Adrenal gland (tissue), 9 donors: ENCODE measurements at regions not wholly inside any gene's neighbourhood (a gene's known extent, or its start where the extent isn't known, plus 50 kb on each side); places are given as distances from the start of the nearest gene placed in this dataset.
"Not testable (repeated sequence)": the region's sequence is repeated elsewhere in the genome, so short reads cannot be mapped to it uniquely, and the experiment has no call there.

ENCODE experiments used
- DNase-seq, 7 donors: peaks; one replicate each; pipeline ENCODE4 v3.0.0-alpha.2; 2019 to 2020
- H3K27ac ChIP-seq, 5 donors: fragments of 200-600 bp; sonication (generic) in 4 of 5; 1 replicate in 3 of 5; 2 replicates in 2 of 5; pipeline versions ENCODE4 v1.5.1 to v1.8.0; 2016 to 2020; ENCODE audit warnings: mild to moderate bottlenecking in 1 of 5
- H3K27me3 ChIP-seq: fragments of 200-600 bp; 2 replicates; pipeline ENCODE4 v1.8.0; 2021
- H3K36me3 ChIP-seq, 2 donors: fragments of 200-600 bp; replicated peaks in 1 of 2; 1 replicate in 1 of 2; 2 replicates in 1 of 2; pipeline versions ENCODE4 v1.5.1 to v1.8.0; 2018 to 2022
- H3K4me1 ChIP-seq, 2 donors: fragments of 200-600 bp; replicated peaks in 1 of 2; 1 replicate in 1 of 2; 2 replicates in 1 of 2; pipeline versions ENCODE4 v1.5.1 to v1.8.0; 2018 to 2021
- H3K4me3 ChIP-seq, 4 donors: fragments of 200-600 bp; sonication (generic) in 3 of 4; one replicate each; pipeline ENCODE4 v1.5.1; 2016 to 2018
- H3K9me3 ChIP-seq, 3 donors: fragments of 200-600 bp; sonication (generic) in 1 of 3; replicated peaks in 1 of 3; 1 replicate in 2 of 3; 2 replicates in 1 of 3; pipeline versions ENCODE4 v1.5.1 to v1.8.0; 2016 to 2021
- CTCF ChIP-seq, 6 experiments: fragments of 450-650 bp in 4 of 6; fragments of 200-600 bp in 2 of 6; sonication (generic) in 1 of 6; IDR thresholded peaks; 1 replicate in 5 of 6; 2 replicates in 1 of 6; pipeline versions ENCODE4 v1.5.1 to v1.8.0; 2016 to 2021; ENCODE audit warnings: antibody characterized with exemption in 6 of 6, mild to moderate bottlenecking in 2 of 6, moderate library complexity in 1 of 6
- POLR2A ChIP-seq, 2 donors: fragments of 450-650 bp; IDR thresholded peaks; one replicate each; pipeline ENCODE4 v1.6.1; 2017; ENCODE audit warnings: antibody characterized with exemption in 2 of 2, mild to moderate bottlenecking in 2 of 2, moderate library complexity in 1 of 2
- WGBS, 4 donors: extraction: QIAGEN DNeasy Blood & Tissue Kit in 2 of 4; methylation state at CpG; one replicate each; pipeline versions ENCODE4 v1.1.5 to v1.1.7; 2013 to 2017; 5-methylcytosine and 5-hydroxymethylcytosine counted together
- intact Hi-C, 2 donors: fragments of 100-400 bp; cut with DNase I; formaldehyde crosslinking; loops; one replicate each; pipeline versions ENCODE4 v1.14.1 to v1.15.0; 2022 to 2023
- donor health status: healthy with polysubstance abuse.
- donor health status: Bipolar disorder and iron deficiency.
- donor health status: DM: yes; HTN: yes; CAD: no.
- donor health status: DM: no; HTN: no; CAD: no.
- donor health status: DM: no; HTN: no; CAD: no.

GRCh38 chr3:24562895-24563294 is 68.2 kb upstream of the THRB start:
- Histone ChIP-seq H3K4me1 (no peaks in the 10 kb centered on the region), H3K27ac (no peak overlapping the region), H3K9me3 (peaks cover 0 to 5% (median 0%) of the 10 kb centered on the region in 3 donors), H3K36me3 (no peaks in the 10 kb centered on the region), H3K4me3 (no peak overlapping the region), H3K27me3 (no peaks in the 10 kb centered on the region)
- no peak for TF ChIP-seq POLR2A (IDR thresholded peaks at IDR 0.05)
- no peak for TF ChIP-seq CTCF (IDR thresholded peaks at IDR 0.05)
- WGBS, 4 donors = 55 to 73% (median 59%) methylated on average over 3 of the region's 3 CpGs
- DNase-seq = peak in 3 of 7 donors; percentile 14 to 38 (median 14)
- intact Hi-C loops = no loop called here

- H3K4me3 ChIP-seq = no peak overlapping the region
- TF ChIP-seq CTCF (IDR thresholded peaks at IDR 0.05) (no peak), POLR2A (IDR thresholded peaks at IDR 0.05) (no peak)
- no peak overlapping the region for H3K27ac ChIP-seq
- H3K36me3 ChIP-seq = no peaks in the 10 kb centered on the region
- no peak for DNase-seq
- H3K27me3 ChIP-seq = no peaks in the 10 kb centered on the region
- peaks cover 0 to 5% (median 0%) of the 10 kb centered on the region in 3 donors for H3K9me3 ChIP-seq
- intact Hi-C loops = no loop called here
- no peaks in the 10 kb centered on the region for H3K4me1 ChIP-seq
- WGBS, 4 donors = 48 to 65% (median 53%) methylated on average over 1 of the region's 1 CpG
Measured at GRCh38 chr3:24565053-24565452, 70.4 kb upstream of the THRB start.

GRCh38 chr3:24565656-24566055 is 71.0 kb upstream of the THRB start:
- Histone ChIP-seq H3K4me1 (no peaks in the 10 kb centered on the region), H3K36me3 (no peaks in the 10 kb centered on the region), H3K27ac (no peak overlapping the region), H3K4me3 (no peak overlapping the region), H3K9me3 (peaks cover 0 to 5% (median 0%) of the 10 kb centered on the region in 3 donors), H3K27me3 (no peaks in the 10 kb centered on the region)
- DNase-seq = no peak
- TF ChIP-seq POLR2A (IDR thresholded peaks at IDR 0.05) = no peak
- no peak for TF ChIP-seq CTCF (IDR thresholded peaks at IDR 0.05)
- WGBS, 4 donors = 97 to 100% (median 98%) methylated on average over 1 of the region's 1 CpG
- intact Hi-C loops = no loop called here

- H3K4me3 ChIP-seq = no peak overlapping the region
- DNase-seq = no peak
- intact Hi-C loops = no loop called here
- TF ChIP-seq POLR2A (IDR thresholded peaks at IDR 0.05) (no peak), CTCF (IDR thresholded peaks at IDR 0.05) (no peak)
- no peaks in the 10 kb centered on the region for H3K36me3 ChIP-seq
- H3K27ac ChIP-seq = no peak overlapping the region
- 91 to 96% (median 91%) methylated on average over 12 to 15 of the region's 15 CpGs for WGBS, 4 donors
- H3K9me3 ChIP-seq = peaks cover 0 to 5% (median 0%) of the 10 kb centered on the region in 3 donors
- no peaks in the 10 kb centered on the region for H3K27me3 ChIP-seq
- no peaks in the 10 kb centered on the region for H3K4me1 ChIP-seq
Measured at GRCh38 chr3:24566927-24567326, 72.3 kb upstream of the THRB start.

GRCh38 chr3:24572409-24572808 is 77.8 kb upstream of the THRB start:
- H3K27me3 ChIP-seq, H3K4me3 ChIP-seq, H3K9me3 ChIP-seq, H3K4me1 ChIP-seq, DNase-seq, H3K36me3 ChIP-seq, H3K27ac ChIP-seq, intact Hi-C loops: not testable (repeated sequence)
- WGBS, 4 donors = 85 to 94% (median 93%) methylated on average over 6 of the region's 6 CpGs
